SK-N-MC (cell line): ENCODE measurements at regions not wholly inside any gene's neighbourhood (a gene's known extent, or its start where the extent isn't known, plus 50 kb on each side); places are given as distances from the start of the nearest gene placed in this dataset.

Experiments used
- DNase-seq: peaks from one replicate; pipeline ENCODE4 v3.0.0-alpha.2; 2011; ENCODE audit warnings: low read depth, low spot score
- H3K27ac ChIP-seq: fragments of 200-600 bp; sonication (generic); 2 replicates; pipeline ENCODE4 v1.5.1; 2016; ENCODE audit warnings: mixed run types
- H3K36me3 ChIP-seq: fragments of 200-600 bp; sonication (generic); 2 replicates; pipeline ENCODE4 v1.6.1; 2017; ENCODE audit warnings: antibody characterized with exemption, low read length, mixed read lengths; ENCODE audit not compliant: insufficient read depth
- H3K4me3 ChIP-seq: fragments of 200-600 bp; sonication (generic); 2 replicates; pipeline ENCODE4 v1.5.1; 2016
- H3K9ac ChIP-seq: fragments of 200-600 bp; sonication (generic); 2 replicates; pipeline ENCODE4 v1.8.0; 2017; ENCODE audit warnings: mixed run types, mixed read lengths; ENCODE audit not compliant: insufficient read length
- H3K9me3 ChIP-seq: fragments of 200-600 bp; sonication (generic); 2 replicates; pipeline ENCODE4 v1.6.1; 2017; ENCODE audit warnings: low read depth, mild to moderate bottlenecking, antibody characterized with exemption, low read length, moderate library complexity, mixed read lengths
- EZH2 ChIP-seq: fragments of 200-600 bp; sonication (generic); IDR thresholded peaks from one replicate; pipeline ENCODE4 v1.6.1; 2017; ENCODE audit warnings: antibody characterized with exemption
- FOXP2 ChIP-seq: optimal IDR thresholded peaks from 2 replicates; pipeline ENCODE3; 2011; ENCODE audit warnings: mild to moderate bottlenecking, moderate library complexity; ENCODE audit not compliant: insufficient read depth; ENCODE audit errors: extremely low read length, control extremely low read depth
- POLR2AphosphoS5 ChIP-seq: IDR thresholded peaks from 2 replicates; pipeline ENCODE4 v1.6.1; 2012; ENCODE audit warnings: mild to moderate bottlenecking, low read depth, low read length, borderline replicate concordance

- no peaks in the 10 kb centered on the region for H3K36me3 ChIP-seq
- H3K9me3 ChIP-seq: no peaks in the 10 kb centered on the region
- no peak overlapping the region for H3K27ac ChIP-seq
- DNase-seq: no peak
- TF ChIP-seq EZH2 (no peak), POLR2AphosphoS5 (no peak), FOXP2 (no peak)
- H3K9ac ChIP-seq: no peak overlapping the region
- H3K4me3 ChIP-seq: no peak overlapping the region
Measured at GRCh38 chr11:8756201-8756600, 73.6 kb downstream of the RPL27A start.

GRCh38 chr11:8757047-8757446 lies 74.5 kb downstream of the RPL27A start:
- TF ChIP-seq EZH2 (no peak), POLR2AphosphoS5 (no peak), FOXP2 (no peak)
- no peaks in the 10 kb centered on the region for H3K9me3 ChIP-seq
- no peak overlapping the region for H3K9ac ChIP-seq
- H3K4me3 ChIP-seq: no peak overlapping the region
- H3K27ac ChIP-seq: no peak overlapping the region
- no peak for DNase-seq
- H3K36me3 ChIP-seq: no peaks in the 10 kb centered on the region

DNA sequence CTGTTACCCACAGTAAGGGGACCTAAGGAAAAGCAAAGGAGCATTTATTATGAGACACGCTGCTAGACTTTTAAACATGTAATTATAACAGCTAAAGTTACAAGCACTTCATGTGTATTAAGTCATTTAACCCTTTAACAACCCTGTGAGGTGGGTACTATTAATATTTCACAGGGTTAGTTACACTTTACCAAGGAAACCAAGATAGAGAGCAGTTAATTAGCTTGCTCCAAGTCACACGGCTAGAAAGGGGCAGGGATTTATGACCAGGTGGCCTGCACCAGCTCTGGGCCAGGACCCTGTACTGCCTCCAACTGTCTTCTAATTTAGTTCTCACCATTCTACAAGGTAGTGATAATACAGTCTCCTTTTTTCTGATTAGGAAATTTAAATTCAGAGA lies 74.9 kb downstream of the RPL27A start:
- DNase-seq: no peak
- Histone ChIP-seq H3K9me3 (no peaks in the 10 kb centered on the region), H3K27ac (no peak overlapping the region), H3K9ac (no peak overlapping the region), H3K36me3 (no peaks in the 10 kb centered on the region), H3K4me3 (no peak overlapping the region)
- TF ChIP-seq EZH2: no peak
- no peak for TF ChIP-seq POLR2AphosphoS5

DNA sequence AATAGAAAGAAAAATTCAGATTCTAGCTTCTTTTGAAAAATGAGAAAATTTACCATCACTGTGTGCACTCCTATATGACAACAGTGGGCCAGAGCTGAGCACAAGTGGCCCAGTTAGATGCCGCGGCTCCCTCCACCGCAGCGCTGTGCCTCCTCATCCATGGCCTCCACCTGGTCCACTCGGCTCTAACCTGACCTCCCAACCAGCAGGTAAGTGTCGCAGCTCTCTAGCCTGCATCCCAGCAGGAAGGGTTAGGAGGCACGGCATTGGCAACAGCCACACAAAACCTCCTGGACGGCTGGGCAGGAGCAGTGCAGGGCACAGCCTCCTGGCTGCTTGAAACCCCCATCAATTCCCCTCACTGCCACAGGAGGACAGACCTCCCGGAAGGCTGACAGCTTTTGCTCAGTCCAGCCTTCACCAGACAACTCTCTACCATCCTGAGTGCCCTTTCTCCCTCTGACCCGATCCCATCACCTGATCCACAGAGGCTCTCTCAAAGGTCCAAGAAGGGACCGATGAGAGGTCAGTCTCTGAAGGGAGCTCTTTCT lies 76.1 kb downstream of the RPL27A start:
- H3K4me3 ChIP-seq: no peak overlapping the region
- DNase-seq: no peak
- no peak overlapping the region for H3K9ac ChIP-seq
- no peaks in the 10 kb centered on the region for H3K36me3 ChIP-seq
- H3K9me3 ChIP-seq: no peaks in the 10 kb centered on the region
- no peak overlapping the region for H3K27ac ChIP-seq
- TF ChIP-seq FOXP2: no peak
- no peak for TF ChIP-seq POLR2AphosphoS5
- no peak for TF ChIP-seq EZH2

GRCh38 chr11:8759634-8760033 lies 77.0 kb downstream of the RPL27A start:
- Histone ChIP-seq H3K36me3 (no peaks in the 10 kb centered on the region), H3K9me3 (no peaks in the 10 kb centered on the region), H3K27ac (no peak overlapping the region), H3K9ac (no peak overlapping the region), H3K4me3 (no peak overlapping the region)
- no peak for DNase-seq
- TF ChIP-seq EZH2 (no peak), FOXP2 (no peak), POLR2AphosphoS5 (no peak)

DNA sequence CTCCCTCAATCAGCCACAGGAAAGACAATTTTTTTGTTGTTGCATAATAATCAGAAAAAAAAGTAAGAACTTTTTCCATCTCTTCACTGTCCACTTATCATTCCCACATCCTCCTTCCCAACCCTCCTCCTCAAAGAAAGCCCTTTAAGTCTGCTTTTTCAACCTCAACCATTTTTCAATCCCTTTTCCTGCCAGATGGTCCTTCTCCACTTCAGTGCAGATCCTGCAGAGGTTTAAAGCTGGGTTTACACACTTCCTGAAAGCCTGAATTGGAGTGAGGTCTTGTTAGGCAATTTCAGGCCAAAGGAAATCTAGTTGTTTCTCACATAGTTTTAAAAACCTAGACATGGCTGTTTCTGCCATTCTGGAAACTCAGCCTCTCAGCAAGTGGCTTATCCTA lies 78.3 kb downstream of the RPL27A start:
- no peak overlapping the region for H3K9ac ChIP-seq
- H3K36me3 ChIP-seq: no peaks in the 10 kb centered on the region
- H3K9me3 ChIP-seq: no peaks in the 10 kb centered on the region
- TF ChIP-seq FOXP2 (no peak), POLR2AphosphoS5 (no peak), EZH2 (no peak)
- no peak overlapping the region for H3K4me3 ChIP-seq
- H3K27ac ChIP-seq: no peak overlapping the region
- DNase-seq: no peak

GRCh38 chr11:8763070-8763685 lies 80.6 kb downstream of the RPL27A start:
- H3K9me3 ChIP-seq: no peaks in the 10 kb centered on the region
- no peak overlapping the region for H3K9ac ChIP-seq
- no peak overlapping the region for H3K4me3 ChIP-seq
- TF ChIP-seq POLR2AphosphoS5 (no peak), EZH2 (no peak), FOXP2 (no peak)
- H3K36me3 ChIP-seq: no peaks in the 10 kb centered on the region
- no peak for DNase-seq
- no peak overlapping the region for H3K27ac ChIP-seq

DNA sequence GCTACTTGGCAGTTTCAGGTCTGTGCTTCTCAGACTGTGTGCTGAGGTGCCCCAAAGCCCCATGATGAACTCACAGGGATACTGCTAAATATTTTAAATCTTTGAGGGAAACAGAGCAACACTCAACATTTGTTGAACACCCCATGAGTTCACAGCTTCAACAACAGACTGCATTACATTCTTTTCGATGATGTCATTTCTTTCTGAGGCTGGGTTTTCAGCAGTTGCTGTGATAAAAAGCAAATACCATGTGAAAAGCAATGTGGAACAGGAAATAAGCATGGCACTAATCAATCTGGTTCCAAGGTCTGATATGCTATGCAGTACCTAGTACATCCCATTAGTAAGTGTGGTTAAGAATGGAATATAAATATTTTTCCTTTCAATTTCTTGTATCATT lies 82.7 kb downstream of the RPL27A start:
- H3K9ac ChIP-seq: no peak overlapping the region
- DNase-seq: no peak
- no peak overlapping the region for H3K4me3 ChIP-seq
- H3K36me3 ChIP-seq: no peaks in the 10 kb centered on the region
- no peaks in the 10 kb centered on the region for H3K9me3 ChIP-seq
- no peak overlapping the region for H3K27ac ChIP-seq
- TF ChIP-seq EZH2: no peak
- no peak for TF ChIP-seq FOXP2
- TF ChIP-seq POLR2AphosphoS5: no peak
